ENCODE measurements at regions not wholly inside any gene's neighbourhood (a gene's known extent, or its start where the extent isn't known, plus 50 kb on each side); places are given as distances from the start of the nearest gene placed in this dataset.

DNA sequence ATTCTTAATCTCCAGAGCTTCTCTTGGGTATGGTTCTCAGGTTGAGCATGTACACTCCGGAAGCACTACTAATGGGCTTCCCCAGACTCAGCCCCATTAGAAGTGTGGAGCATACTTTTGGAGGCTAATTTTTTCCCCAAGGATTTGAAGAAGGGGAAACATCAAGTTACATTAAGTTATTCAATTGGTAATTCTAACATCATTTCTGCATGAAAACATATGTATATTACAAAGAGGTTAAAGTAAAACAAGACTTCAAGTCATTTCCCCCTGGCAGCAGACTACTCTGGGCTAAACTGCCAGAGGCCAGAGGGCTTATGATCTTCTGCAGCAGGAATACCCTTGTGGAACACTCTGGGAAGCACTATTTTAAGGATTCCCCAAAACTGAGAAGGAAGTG is 227.7 kb upstream of the STK17B start:
- TF ChIP-seq CTCF (IDR thresholded peaks at IDR 0.05; ENCODE audit: low read length), result no peak
- TF ChIP-seq EZH2 (IDR thresholded peaks at IDR 0.05; ENCODE audit: borderline replicate concordance, low read length), result no peak

Measured in OCI-LY1 (cell line).